Right lobe of liver (tissue), 6 donors: ENCODE measurements at regions not wholly inside any gene's neighbourhood (a gene's known extent, or its start where the extent isn't known, plus 50 kb on each side); places are given as distances from the start of the nearest gene placed in this dataset.

Source experiments
- ATAC-seq, 4 donors: fragments of 200-7000 bp; cut with Tn5 transposase; one replicate each; pipeline ENCODE4 v1.9.1; 2020; ENCODE audit warnings: mild to moderate bottlenecking in 4 of 4, moderate library complexity in 4 of 4
- DNase-seq, 3 donors: peaks; one replicate each; pipeline ENCODE4 v3.0.0-alpha.2; 2020
- H3K27ac ChIP-seq, 3 donors: fragments of 200-600 bp; one replicate each; pipeline ENCODE4 v1.8.0; 2022
- H3K27me3 ChIP-seq, 2 donors: fragments of 200-600 bp; one replicate each; pipeline ENCODE4 v1.8.0; 2022
- H3K36me3 ChIP-seq, 4 donors: fragments of 200-600 bp; sonication (generic) in 1 of 4; one replicate each; pipeline versions ENCODE4 v1.5.1 to v1.8.0; 2017 to 2022; ENCODE audit warnings: control low read depth in 1 of 4
- H3K4me1 ChIP-seq, 4 donors: fragments of 200-600 bp; sonication (generic) in 1 of 4; one replicate each; pipeline versions ENCODE4 v1.5.1 to v1.8.0; 2017 to 2022; ENCODE audit warnings: control low read depth in 1 of 4
- H3K4me3 ChIP-seq, 3 donors: fragments of 200-600 bp; one replicate each; pipeline ENCODE4 v1.8.0; 2022
- H3K9me3 ChIP-seq, 4 donors: fragments of 200-600 bp; sonication (generic) in 1 of 4; one replicate each; pipeline versions ENCODE4 v1.5.1 to v1.8.0; 2017 to 2022; ENCODE audit warnings: control low read depth in 1 of 4
- POLR2A ChIP-seq: fragments of 450-650 bp; IDR thresholded peaks from one replicate; pipeline ENCODE4 v1.6.1; 2017; ENCODE audit warnings: antibody characterized with exemption, mild to moderate bottlenecking
- whole genome bisulfite sequencing: methylation state at CpG from one replicate; pipeline ENCODE4 v1.1.6; 2018; ENCODE audit warnings: low coverage, low lambda C conversion rate; ENCODE audit not compliant: insufficient coverage; ENCODE audit errors: missing lambda C conversion rate; 5-methylcytosine and 5-hydroxymethylcytosine counted together
- intact Hi-C, 2 donors: fragments of 100-400 bp; cut with DNase I; formaldehyde crosslinking; loops; one replicate each; pipeline versions ENCODE4 v1.11.2 to v1.14.1; 2022
- TF ChIP-seq, protein P1 (sequence below), 4 donors: fragments of 200-600 bp in 3 of 4; fragments of 450-650 bp in 1 of 4; IDR thresholded peaks; one replicate each; pipeline versions ENCODE4 v1.5.1 to v1.8.0; 2016 to 2022; ENCODE audit warnings: antibody characterized with exemption in 4 of 4, mild to moderate bottlenecking in 2 of 4
- donor health status: DM: no; HTN: yes; CAD: no.
- donor health status: DM: no; HTN: no; CAD: no.
- donor health status: DM: no; HTN: no; CAD: no.
- donor health status: DM: no; HTN: yes; CAD: no.
- donor health status: DM: no; HTN: yes; CAD: no.

- intact Hi-C loops: no loop called here
- no peak for TF ChIP-seq POLR2A
- TF ChIP-seq, protein P1, sequence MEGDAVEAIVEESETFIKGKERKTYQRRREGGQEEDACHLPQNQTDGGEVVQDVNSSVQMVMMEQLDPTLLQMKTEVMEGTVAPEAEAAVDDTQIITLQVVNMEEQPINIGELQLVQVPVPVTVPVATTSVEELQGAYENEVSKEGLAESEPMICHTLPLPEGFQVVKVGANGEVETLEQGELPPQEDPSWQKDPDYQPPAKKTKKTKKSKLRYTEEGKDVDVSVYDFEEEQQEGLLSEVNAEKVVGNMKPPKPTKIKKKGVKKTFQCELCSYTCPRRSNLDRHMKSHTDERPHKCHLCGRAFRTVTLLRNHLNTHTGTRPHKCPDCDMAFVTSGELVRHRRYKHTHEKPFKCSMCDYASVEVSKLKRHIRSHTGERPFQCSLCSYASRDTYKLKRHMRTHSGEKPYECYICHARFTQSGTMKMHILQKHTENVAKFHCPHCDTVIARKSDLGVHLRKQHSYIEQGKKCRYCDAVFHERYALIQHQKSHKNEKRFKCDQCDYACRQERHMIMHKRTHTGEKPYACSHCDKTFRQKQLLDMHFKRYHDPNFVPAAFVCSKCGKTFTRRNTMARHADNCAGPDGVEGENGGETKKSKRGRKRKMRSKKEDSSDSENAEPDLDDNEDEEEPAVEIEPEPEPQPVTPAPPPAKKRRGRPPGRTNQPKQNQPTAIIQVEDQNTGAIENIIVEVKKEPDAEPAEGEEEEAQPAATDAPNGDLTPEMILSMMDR (IDR thresholded peaks at IDR 0.05): no peak
- no peak for DNase-seq
- H3K9me3 ChIP-seq: no peaks in the 10 kb centered on the region
- no peaks in the 10 kb centered on the region for H3K36me3 ChIP-seq
- no peaks in the 10 kb centered on the region for H3K4me1 ChIP-seq
- no peak for ATAC-seq
- WGBS: 35% methylated on average over 6 of the region's 6 CpGs
- H3K27ac ChIP-seq: no peak overlapping the region
- H3K27me3 ChIP-seq: no peaks in the 10 kb centered on the region
- no peak overlapping the region for H3K4me3 ChIP-seq
Measured at GRCh38 chrX:20459410-20460350, 193.0 kb upstream of the RPS6KA3 start.

GRCh38 chrX:20456971-20457370 lies 190.3 kb upstream of the RPS6KA3 start:
- ATAC-seq (no peak), DNase-seq (no peak)
- WGBS: 89% methylated on average over 1 of the region's 1 CpG
- Histone ChIP-seq H3K4me3 (no peak overlapping the region), H3K27me3 (no peaks in the 10 kb centered on the region), H3K36me3 (no peaks in the 10 kb centered on the region), H3K27ac (no peak overlapping the region), H3K9me3 (no peaks in the 10 kb centered on the region), H3K4me1 (no peaks in the 10 kb centered on the region)
- TF ChIP-seq POLR2A: no peak
- TF ChIP-seq, protein P1 (IDR thresholded peaks at IDR 0.05): no peak
- intact Hi-C loops: no loop called here

DNA sequence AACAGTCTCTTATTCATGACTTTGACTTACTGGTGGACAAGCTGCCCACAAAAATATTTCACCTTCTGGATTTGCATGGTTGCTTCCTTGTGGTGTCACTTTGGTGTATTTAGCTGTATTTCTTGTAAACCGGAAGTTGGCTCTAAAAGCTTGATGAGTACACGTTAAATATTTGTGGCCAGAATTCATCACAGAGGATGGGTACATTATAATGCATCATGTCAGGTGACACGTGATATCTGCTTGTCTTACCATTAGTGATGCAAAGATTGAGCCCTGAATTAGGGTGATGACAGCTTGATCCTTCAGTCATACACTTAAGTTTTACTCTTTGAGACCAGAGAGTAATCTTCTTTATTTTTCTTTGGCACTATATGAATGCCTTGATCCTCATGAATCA lies 188.3 kb upstream of the RPS6KA3 start:
- Histone ChIP-seq H3K36me3 (no peaks in the 10 kb centered on the region), H3K4me3 (no peak overlapping the region), H3K27ac (no peak overlapping the region), H3K27me3 (no peaks in the 10 kb centered on the region), H3K9me3 (no peaks in the 10 kb centered on the region), H3K4me1 (no peaks in the 10 kb centered on the region)
- no peak for TF ChIP-seq POLR2A
- TF ChIP-seq, protein P1 (IDR thresholded peaks at IDR 0.05): no peak
- DNase-seq (no peak), ATAC-seq (no peak)
- intact Hi-C loops: no loop called here
- WGBS: 37% methylated on average over 3 of the region's 3 CpGs

DNA sequence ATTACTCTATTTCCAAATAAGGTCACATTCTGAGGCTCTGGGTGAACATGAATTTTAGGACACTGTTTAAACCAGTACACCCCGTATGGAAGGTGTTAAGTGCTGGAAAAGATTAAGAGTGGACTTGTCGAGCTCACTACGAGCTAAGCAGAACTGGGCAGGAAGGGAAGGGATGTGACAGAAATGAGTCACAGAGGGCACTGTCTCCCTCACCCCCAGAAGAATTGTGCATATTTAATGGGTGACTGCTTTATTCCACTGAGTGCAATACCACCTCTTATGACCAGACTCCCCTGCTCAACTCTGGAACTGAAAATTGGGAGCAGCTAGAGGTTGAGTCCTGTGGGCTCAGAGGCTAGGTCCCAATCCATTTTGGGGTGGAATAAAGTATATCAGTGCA lies 187.4 kb upstream of the RPS6KA3 start:
- TF ChIP-seq, protein P1 (IDR thresholded peaks at IDR 0.05): no peak
- TF ChIP-seq POLR2A: no peak

More for the DNA sequence above, 187.4 kb upstream of the RPS6KA3 start:
- H3K27me3 ChIP-seq: no peaks in the 10 kb centered on the region
- H3K9me3 ChIP-seq: no peaks in the 10 kb centered on the region
- DNase-seq (no peak), ATAC-seq (no peak)
- no peaks in the 10 kb centered on the region for H3K36me3 ChIP-seq
- intact Hi-C loops: no loop called here
- H3K27ac ChIP-seq: no peak overlapping the region
- H3K4me3 ChIP-seq: no peak overlapping the region
- 46% methylated on average over 3 of the region's 3 CpGs for WGBS
- H3K4me1 ChIP-seq: no peaks in the 10 kb centered on the region
